ENCODE measurements at regions not wholly inside any gene's neighbourhood (a gene's known extent, or its start where the extent isn't known, plus 50 kb on each side); places are given as distances from the start of the nearest gene placed in this dataset.
A peak's percentile ranks its signal among the peaks of the same experiment; 100 is the strongest.
"Not testable (repeated sequence)": the region's sequence is repeated elsewhere in the genome, so short reads cannot be mapped to it uniquely, and the experiment has no call there.

- not testable (repeated sequence) for DNase-seq (ENCODE audit: low read depth in 2 of 2)
Observed at GRCh38 chr1:149700220-149700619, 82.3 kb upstream of the FCGR1A start.

GRCh38 chr1:149700677-149701567 is 81.6 kb upstream of the FCGR1A start:
- not testable (repeated sequence) for DNase-seq (ENCODE audit: low read depth in 2 of 2)

GRCh38 chr1:149708192-149708853 is 74.2 kb upstream of the FCGR1A start:
- DNase-seq (ENCODE audit: low read depth in 2 of 2) = peak; percentile 30 to 50

- not testable (repeated sequence) for DNase-seq (ENCODE audit: low read depth in 2 of 2)
Observed at GRCh38 chr1:149711651-149712050, 70.8 kb upstream of the FCGR1A start.

GRCh38 chr1:149712154-149712927 is 70.2 kb upstream of the FCGR1A start:
- peak in 1 of 2 donors; percentile 38 for DNase-seq (ENCODE audit: low read depth in 2 of 2)

- not testable (repeated sequence) for DNase-seq (ENCODE audit: low read depth in 2 of 2)
Observed at GRCh38 chr1:149713513-149713912, 69.0 kb upstream of the FCGR1A start.

GRCh38 chr1:149713952-149714351 is 68.5 kb upstream of the FCGR1A start:
- not testable (repeated sequence) for DNase-seq (ENCODE audit: low read depth in 2 of 2)

- DNase-seq (ENCODE audit: low read depth in 2 of 2) = not testable (repeated sequence)
Observed at GRCh38 chr1:149724618-149725302, 57.7 kb upstream of the FCGR1A start.

GRCh38 chr1:149726688-149727087 is 55.8 kb upstream of the FCGR1A start:
- DNase-seq (ENCODE audit: low read depth in 2 of 2) = not testable (repeated sequence)

- DNase-seq (ENCODE audit: low read depth in 2 of 2) = not testable (repeated sequence)
Observed at GRCh38 chr1:149728598-149728997, 53.9 kb upstream of the FCGR1A start.

Measured in stimulated activated CD8-positive, alpha-beta memory T cell treated with anti-CD3 and anti-CD28 coated beads, Interleukin-2, amount 100 ng/mL, for 48 hours (primary cell).